NOMO-1 treated with dmso at 0.1 percent for 144 hours (cell line): ENCODE measurements at regions not wholly inside any gene's neighbourhood (a gene's known extent, or its start where the extent isn't known, plus 50 kb on each side); places are given as distances from the start of the nearest gene placed in this dataset.
"Not testable (repeated sequence)": the region's sequence is repeated elsewhere in the genome, so short reads cannot be mapped to it uniquely, and the experiment has no call there.

ENCODE experiments used
- DNase-seq: peaks from one replicate; lab custom pipeline; 2025; ENCODE audit not compliant: unreplicated experiment; lab: John Stamatoyannopoulos, UW

DNA sequence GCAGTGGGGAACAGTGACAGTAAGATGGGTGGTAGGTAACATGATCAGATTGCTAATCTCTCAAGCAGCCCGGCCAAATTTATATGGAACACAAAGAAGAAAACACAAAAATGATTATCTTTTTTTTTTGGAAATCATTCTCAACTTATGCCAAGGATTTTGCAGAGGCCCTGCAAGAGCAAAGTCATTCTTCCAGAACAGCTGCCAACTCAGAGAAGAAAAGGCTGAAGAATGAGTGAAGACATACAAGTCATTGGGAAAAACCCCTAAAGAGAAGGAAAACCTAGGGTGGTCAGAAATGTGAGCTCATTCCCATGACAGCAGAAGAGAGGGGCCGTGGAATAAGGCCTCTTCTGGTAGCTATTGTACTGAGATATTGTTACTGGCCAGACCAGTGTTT lies 246.7 kb downstream of the SHOX2 start:
- no peak for DNase-seq

DNA sequence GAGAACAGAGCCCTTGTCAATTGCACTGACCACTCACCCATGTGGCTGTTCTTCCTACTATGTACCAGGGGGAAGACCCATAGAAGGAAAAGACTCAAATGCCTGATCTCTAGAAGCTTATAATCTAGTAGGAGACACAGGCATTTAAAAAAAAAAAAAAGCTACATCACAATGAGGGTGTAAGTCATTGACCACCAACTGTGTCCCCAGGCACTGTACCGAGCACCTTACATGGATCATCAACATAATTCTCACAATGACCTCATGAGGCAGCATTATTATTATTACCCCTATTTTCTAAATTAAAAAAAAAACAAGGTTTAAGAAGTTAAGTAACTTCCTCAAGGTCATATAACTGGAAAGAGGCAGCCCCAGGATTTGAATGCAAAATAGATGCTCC lies 247.4 kb downstream of the SHOX2 start:
- no peak for DNase-seq

DNA sequence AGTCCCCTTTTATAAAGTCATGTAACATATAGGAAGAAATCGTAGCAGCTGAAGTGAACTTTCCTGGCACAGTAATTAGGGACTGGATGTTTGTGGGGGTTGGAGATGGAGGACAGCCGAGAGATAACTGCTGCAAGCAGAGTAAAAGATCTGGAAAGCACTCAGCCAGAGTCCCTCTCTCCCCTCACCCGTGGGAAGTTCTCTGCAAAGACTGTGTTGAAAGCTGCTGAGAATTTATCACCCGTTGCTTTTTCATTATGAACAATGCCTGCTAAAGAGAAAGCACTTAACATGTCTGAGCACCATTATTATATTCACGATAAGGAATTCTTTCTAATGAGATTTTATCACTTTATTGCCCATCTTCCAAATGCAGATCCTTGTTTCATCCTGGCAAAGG lies 248.8 kb downstream of the SHOX2 start:
- no peak for DNase-seq

DNA sequence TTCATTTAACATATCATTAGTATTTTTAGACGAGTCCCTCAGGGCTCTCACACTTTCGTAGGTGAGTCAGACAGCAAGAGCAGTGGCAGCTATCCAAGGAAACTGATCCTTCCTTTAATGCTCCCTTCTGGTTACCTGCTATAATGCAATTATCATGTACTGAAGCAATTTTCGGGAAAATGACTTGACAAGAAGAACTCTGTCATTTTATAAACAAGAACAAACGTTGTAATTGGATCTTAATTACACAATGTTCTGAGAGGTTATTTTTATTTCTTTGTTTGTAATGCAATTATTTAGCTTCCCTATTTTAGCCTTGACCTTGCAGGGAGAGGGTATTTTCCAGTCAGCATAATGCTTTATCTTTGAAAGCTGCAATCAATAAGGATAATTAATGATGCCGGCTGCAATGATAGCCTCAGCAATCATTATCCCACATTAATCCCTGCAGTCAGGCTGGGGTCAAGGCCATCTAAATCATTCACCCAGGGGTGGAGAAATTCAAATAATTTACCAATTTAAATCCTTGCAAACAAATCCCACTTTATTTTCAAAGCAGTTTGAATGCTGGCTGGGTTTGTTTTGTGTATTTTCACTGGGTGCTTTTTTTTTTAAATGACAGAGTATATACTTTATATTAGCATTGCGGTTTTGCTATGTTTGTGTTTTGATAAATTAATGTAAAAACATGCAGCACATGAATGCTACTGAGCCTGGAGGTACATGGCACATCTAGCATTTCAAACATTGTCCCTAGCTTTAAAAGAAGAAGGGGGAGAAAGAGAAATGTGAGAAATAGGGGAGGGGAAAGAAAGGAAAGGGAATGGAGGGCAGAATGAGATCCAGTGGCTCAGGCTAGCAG lies 249.9 kb downstream of the SHOX2 start:
- DNase-seq: no peak

DNA sequence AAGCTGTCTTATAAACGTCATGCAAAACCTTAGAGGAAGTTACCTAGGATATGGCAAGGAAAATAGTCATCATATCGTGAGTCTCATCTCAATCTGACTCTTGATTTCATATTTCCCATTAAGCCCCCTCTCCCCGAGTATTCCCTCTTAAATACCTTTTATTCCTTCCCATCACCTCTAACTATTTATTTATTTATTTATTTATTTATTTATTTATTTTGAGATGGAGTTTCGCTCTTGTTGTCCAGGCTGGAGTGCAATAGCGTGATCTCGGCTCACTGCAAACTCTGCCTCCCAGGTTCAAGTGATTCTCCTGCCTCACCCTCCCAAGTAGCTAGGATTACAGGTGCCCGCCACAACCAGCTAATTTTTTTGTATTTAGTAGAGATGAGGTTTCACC lies 260.4 kb downstream of the SHOX2 start:
- DNase-seq: not testable (repeated sequence)

DNA sequence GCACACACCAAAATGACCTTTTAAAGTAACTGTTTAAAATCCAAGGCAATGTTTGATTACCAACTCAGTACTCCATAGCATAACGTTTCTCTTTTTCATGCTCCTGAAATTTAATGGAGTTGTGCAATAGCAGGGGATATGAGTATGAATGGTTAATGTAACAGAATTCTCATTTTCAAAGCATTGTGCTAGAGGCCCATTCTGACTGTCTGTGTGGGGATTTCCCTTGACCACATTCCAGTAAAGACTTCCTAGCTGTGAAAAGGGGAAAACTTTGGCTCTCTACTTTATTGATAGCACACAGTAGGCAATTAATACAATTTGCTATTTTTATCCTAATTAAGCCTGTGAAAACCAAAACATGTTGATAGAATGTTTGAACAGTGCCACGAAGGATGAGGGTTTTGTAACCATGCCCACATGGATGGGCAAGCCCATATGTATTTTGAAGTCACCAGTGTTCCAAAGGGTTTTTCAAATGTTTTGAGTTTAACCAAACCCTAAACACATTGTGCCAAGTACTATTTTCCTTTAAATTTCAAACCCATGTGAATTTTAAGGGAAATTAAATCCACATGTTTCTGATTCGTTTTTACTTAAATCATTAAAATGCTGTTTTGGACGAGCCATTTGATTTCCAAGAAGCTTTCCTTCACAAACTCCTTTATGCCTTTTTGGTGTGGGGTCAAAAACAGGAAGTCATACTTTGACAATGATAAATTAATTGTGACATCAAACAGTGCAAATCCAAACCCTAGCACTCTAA lies 261.2 kb downstream of the SHOX2 start:
- DNase-seq: no peak

DNA sequence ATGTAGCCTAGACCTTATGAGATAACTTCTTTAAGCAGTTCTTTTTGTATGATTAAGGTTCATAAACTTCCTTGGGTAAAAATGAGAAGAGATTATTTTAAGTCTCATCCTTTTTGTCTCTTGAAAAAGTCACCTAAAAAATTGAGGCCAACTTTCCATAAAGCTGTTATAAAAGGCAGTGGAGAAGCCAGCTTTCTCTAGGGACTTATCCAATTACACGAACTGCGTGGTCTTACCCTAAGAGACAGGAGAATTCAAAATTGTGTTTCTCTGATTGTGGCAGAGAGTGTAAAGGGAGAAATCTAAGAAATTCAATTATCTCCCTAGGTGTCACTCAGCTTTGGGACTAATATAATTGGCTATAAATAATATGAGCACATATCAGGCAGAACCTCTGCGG lies 262.0 kb downstream of the SHOX2 start:
- no peak for DNase-seq

DNA sequence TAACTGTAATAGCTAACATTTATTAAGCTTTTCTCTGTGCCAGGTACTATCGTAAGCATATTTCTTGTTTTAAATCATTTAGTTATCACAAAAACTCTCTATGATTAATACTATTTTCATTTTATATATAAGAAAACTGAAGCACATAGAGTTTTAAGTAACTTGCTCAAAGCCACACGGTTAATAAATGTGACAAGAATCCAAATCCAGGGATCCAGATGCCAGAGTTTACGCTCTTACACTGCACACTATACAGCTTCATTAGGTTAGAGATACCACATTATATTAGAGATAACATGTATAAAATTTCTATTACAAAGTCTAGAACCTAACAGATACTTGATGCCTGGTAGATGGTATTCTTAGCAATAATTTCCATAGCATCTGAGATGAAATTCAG lies 265.2 kb downstream of the SHOX2 start:
- DNase-seq: no peak

DNA sequence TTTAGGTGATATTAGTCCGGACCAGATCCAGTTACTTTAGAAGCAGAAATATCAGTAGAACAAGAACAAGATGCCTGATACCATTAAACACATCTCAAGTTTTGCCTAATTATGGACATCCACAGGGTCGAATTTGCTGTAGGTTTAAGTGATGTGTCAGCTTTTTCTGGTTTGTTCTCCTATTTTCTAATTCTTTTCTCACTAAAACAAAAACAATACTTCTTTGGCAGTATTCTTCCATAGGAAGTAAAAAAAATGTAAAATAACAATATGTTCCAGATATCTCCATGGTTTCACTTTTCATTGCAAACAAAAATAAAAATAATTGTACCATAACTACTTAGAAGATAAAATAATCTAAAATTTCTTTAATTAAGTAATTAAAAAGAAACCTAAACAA lies 265.7 kb downstream of the SHOX2 start:
- no peak for DNase-seq

DNA sequence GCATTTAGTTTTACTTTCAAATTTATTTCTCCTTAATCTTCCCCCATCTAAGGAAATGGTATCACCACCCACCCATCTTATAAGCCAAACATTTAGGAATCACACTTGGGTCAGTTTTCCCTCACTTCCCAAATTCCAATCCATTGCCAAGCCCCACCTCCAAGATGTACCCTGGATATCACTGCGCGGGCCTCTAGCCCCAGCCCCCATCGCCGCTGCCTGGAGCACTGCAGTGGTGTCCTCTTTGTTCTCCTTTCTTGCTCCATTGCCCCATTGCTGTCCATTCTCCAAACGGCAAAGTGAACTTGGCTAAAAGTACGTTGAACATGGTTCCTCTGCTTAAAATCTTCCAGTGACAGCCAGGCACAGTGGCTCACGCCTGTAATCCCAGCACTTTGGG lies 267.8 kb downstream of the SHOX2 start:
- DNase-seq: no peak

DNA sequence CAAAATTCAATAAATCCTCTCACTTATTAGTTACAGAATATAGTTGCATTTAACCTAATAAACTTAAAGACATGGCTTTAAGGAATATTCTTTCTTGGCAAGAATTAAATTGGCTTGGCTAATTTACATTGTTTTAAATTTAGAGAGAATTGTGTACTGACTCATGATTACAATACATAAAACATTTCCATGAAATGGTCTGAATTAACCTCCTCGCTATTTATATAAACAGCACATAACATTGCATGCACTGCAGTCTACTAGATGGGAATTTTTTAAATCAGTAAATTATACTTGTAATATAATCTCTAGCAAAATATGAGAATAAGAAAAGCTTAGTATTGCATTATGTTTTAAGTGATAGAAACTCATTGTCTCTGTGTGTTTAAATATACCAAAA lies 268.9 kb downstream of the SHOX2 start:
- DNase-seq: no peak

DNA sequence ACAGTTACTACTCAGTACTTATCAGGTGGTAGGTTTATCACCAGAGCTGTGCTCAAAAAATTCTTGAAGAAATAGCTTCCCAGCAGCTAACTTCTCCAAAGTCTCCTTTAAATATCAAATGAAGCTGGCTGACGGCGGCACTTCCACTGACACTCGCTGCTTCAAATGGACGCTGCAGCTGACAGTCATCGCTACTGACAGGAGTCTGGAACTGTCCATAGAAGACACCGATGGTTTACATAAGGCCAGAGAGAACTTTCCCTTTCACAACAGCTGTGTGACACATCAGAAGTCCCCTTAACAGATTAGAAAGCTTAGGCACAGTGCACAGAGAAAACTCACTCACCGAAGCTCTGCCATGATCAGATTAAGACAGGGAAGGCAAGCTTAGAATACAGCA lies 270.2 kb downstream of the SHOX2 start:
- DNase-seq: no peak

DNA sequence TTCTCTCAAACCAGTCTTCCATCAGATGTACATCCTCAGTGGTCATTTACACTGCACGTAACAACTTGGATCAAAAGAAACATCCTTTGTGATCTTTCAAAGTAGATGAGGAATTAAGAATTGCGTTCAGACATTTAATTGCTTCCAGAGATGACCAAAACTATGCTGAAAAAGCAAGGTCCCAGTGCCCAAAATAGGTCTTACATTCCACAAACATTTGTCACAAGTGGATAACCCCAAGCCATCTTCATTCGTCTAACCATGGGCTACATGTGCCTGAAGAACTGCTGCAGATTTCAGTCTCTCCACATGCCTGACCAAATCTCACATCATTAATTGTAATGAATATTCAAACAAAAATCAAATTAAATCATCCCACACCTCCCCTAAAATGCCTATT lies 273.6 kb downstream of the SHOX2 start:
- no peak for DNase-seq

DNA sequence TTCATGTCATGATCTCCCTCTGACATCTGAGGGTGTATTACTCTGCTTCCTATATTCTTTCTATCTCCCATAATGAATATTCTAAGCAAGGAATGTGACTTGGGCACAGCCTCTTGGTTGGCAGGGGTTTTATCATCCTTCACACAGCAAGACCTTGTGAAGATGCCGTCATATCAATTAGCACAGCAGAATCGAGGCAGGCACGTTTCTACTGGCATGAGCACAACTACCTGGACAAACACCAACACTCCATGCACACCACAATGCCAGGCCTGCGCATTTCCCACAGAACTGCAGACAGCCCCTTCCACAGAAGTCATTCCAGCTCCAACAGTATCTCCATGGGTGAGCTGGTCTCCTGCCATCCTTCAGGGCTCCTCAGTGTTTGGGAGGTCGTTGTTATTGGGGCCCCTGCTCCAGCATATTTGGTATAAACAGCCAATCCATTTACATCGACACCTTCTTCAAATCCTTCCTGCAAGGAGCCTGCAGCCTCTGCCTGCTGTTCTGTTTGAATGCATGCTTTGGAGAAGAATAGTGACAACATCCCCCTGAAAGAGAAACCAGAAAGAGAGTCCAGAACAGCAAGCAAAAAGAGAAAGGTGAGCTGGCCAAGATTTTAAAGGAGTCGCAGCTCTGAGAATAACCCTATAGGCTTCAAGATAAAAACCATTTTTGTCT lies 275.5 kb downstream of the SHOX2 start:
- DNase-seq: no peak

DNA sequence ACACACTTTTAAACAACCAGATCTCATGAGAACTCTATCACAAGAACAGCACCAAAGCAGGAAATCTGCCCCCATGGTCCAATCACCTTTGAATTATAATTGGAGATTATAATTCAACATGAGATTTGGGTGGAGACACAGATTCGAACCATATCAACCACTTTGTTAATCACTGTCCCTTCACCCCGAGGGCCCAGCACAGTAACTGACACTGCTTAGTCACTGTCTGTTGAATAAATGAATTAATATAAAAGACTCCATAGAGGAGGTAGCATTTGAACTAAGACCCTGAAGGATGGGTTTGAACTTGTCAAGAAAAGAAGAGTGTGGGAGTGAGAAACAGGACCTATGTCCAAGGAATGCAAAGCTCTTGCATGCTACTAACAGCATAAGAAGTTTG lies 276.4 kb downstream of the SHOX2 start:
- DNase-seq: no peak

DNA sequence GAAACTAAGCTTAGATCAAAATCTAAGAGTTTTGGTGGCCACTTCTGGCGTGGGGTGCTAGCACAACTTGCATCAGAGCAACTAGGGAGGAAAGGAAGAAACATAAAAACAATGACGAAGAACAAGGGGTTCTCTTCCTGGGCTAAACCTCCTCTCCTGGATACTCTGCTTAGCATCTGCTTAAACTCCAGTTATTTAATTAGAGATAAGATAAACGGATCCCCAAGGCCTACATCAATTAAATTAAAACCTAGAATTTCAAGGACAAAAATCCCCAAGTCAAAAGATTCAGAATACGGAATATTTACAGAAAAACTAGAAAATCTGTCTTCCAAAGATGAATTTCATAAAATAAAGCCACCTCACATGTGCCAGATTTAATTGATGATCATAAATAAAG lies 281.9 kb downstream of the SHOX2 start:
- DNase-seq: no peak

DNA sequence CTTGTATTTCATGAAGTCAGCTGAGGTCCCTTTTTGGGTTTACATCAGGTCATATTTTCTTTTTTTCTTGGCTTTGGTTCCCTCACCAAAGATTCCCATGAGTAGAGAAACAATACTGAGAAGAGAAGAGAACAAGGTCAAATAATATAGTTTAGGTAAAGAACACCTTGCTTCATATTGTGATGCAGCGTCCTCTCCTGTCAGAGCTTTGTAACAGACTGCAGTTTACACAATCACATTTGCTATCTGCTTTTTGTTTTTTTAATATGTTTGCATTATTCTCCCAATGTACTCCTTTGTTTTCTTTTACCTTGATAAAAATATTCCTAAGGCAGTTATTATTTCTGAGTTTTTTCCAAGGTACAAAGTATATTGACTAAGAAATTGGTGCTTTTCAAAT lies 283.2 kb downstream of the SHOX2 start:
- DNase-seq: no peak

DNA sequence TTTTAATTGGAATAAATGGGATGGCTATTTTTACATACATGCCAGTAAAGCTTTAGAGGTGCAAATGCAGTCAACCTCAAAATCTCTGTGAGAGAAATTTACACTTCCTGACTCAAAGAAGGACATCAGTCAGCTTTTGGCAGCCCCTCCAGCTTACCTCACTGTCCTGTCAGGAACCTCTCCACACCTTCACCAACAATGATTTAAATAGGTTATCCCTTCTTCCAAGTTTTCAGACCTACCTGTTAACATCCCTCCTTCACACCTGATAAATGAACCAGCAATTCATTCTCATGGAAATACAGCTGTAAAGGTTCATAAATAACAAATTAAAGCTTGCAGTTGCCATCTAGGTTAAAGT lies 286.1 kb downstream of the SHOX2 start:
- DNase-seq: no peak

DNA sequence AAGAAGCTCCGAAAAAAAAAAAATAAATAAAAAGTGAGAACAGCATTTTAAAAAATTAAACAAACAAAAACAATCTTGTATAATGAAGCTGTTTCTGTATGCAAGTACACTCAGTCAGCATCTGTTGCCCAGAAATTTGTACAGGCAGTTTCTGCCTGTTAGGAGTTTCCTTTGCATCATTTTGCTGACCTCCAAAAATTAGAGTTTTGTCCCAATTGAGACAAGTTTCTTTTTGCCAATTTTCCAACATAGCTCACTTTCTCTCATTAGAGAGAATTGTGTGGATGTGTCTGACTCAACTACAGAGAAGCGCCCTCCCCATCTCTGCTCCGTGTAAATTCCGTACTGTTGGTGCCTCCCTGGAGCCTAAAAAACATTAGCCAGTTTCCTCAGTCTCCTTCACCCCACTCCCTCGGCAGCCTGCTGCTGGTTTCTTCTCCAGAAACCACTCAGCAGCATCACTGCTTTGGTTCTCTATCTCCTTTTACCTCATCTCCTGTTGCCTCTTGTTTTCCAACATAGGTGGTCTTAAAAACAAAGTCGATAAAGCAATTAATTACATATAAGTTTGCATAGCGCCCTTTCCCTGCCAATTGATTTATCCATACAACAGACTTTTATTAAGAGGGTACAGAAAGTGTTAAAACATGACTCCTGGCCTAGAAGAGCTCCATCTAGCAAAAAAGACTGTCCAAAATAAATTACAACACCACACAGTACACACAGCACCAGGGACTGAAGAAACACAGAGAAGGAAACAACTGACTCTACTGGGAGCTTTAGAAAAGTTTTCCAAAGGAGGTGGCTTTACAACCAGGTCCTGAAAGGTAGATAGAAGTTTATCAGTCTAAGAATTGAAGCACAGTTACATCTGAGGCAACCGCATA lies 286.7 kb downstream of the SHOX2 start:
- DNase-seq: no peak

DNA sequence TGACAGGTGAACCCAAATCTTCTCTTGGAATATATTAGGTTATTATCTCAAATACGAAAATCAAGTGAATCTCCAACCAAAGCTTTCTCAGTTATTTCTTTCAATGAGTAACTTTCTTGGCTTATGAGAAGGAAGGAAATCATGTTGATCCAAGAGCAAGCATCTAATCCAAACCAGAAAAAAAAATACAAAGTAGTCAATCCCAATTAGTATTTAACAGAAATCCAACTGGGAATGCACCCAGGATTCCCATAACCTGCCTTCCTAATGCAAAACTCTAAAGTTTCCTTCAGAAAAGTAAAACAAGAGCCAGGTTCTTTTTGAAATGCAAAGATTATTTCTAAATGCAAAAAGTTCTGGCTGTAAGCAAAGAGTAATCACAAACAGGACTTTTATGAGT lies 289.3 kb downstream of the SHOX2 start:
- no peak for DNase-seq

DNA sequence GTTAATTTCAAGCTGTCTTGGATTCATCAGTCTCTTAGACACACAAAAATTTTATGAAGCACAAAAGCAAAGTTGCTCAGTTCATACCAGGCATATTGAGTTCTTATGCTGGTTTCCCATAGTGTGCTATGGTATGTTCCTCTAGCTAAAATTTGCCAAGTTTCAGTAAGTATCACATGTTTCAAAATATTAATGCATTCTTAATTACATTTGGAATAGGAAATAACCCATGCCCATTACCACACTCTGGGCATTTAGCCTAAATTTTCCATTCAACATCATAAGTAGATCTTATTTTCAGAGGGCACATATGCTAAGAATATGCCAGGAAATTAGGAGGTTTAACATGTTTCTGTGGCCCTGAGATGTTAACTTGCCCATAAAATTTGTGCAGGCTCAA lies 289.9 kb downstream of the SHOX2 start:
- no peak for DNase-seq
